ENCODE measurements at regions not wholly inside any gene's neighbourhood (a gene's known extent, or its start where the extent isn't known, plus 50 kb on each side); places are given as distances from the start of the nearest gene placed in this dataset.
"Not testable (repeated sequence)": the region's sequence is repeated elsewhere in the genome, so short reads cannot be mapped to it uniquely, and the experiment has no call there.

DNA sequence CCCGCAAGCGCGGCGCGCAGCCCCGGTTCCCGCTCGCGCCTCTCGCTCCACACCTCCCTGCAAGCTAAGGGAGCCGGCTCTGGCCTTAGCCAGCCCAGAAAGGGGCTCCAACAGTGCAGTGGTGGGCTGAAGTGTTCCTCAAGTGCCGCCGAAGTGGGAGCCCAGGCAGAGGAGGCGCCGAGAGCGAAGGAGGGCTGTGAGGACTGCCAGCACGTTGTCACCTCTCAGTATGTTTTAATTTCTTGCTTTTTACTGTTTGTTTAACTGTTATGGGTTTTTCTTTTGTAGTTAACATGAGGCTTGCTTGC lies 1525.7 kb downstream of the SI start:
- DNase-seq = no peak

DNA sequence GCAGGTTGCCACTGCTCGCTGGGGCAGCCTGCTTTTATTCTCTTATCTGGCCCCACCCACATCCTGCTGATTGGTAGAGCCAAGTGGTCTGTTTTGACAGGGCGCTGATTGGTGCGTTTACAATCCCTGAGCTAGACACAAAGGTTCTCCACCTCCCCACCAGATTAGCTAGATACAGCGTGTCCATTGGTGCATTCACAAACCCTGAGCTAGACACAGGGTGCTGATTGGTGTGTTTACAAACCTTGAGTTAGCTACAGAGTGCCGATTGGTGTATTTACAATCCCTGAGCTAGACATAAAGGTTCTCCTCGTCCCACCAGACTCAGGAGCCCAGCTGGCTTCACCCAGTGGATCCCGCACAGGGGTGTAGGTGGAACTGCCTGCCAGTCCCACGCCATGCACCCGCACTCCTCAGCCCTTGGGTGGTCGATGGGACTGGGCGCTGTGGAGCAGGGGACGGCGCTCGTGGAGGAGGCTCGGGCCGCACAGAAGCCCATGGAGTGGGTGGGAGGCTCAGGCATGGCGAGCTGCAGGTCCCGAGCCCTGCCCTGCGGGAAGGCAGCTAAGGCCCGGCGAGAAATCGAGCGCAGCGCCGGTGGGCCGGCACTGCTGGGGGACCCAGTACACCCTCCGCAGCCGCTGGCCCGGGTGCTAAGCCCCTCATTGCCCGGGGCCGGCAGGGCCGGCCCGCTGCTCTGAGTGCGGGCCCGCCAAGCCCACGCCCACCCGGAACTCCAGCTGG lies 1526.2 kb downstream of the SI start:
- DNase-seq = not testable (repeated sequence)

DNA sequence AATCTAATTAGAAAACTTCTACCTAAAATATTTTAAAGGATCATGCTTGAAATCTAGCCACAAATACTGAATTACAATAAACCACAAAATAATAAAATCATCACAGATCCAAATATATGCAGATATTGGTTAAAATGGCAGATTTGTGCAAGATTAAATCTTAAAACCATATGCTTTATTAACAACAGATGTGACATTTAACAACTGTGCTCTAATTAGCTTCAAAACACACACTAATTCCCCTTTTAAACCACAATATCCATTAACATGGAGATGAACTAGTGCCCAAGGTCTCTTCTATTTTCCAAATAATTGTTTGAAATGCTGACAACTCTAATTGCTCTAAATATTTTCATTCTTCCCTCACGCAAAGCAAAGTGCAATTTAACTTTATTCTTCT lies 1530.3 kb downstream of the SI start:
- no peak for DNase-seq

DNA sequence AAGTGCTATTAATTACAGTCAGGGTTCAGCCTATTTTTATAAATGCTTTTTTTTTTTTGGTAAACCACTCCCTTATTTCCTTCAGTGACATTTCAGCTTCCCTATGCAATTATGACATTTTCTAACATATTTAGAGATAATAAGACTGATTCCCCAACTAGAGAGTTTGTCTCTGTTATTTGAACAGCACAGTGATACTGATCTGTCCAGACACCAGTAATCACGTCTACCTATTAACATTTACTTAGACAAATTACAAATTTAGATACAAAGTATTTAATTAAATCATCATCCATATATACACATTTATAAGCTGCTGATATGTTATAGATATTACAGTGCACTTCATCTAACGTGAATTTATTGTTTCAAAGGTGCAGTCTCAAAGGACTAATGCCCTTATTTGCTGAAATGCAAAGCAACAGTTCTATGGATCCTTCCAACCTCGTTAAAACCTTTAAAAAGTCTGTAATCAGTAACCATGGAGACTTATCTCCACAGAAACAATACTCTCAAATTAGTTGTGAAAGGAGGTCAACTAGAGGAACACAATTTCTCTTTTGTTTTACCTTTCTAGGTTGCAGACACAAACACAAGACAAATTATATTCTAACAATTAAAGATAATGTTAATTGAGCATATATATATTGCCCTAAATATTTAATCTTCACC lies 1531.1 kb downstream of the SI start:
- DNase-seq = no peak

DNA sequence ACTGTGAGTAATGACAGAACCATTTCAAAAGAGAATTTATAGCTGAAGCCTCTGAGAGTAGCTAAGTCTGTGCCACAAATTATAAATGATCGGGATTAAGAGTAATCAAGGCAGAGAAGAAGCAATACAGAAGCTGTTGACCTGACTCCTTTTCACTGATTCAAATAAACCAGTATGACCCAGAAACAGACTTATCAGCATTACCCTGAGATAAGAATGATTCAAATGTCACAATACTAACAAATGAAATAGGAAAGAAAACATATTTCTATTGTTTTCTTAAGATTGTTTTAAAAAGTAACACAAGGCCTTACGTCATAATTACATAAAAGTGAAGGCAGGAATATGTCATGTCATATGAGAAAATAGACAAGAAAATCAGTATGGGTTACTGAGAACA lies 1534.6 kb downstream of the SI start:
- no peak for DNase-seq

DNA sequence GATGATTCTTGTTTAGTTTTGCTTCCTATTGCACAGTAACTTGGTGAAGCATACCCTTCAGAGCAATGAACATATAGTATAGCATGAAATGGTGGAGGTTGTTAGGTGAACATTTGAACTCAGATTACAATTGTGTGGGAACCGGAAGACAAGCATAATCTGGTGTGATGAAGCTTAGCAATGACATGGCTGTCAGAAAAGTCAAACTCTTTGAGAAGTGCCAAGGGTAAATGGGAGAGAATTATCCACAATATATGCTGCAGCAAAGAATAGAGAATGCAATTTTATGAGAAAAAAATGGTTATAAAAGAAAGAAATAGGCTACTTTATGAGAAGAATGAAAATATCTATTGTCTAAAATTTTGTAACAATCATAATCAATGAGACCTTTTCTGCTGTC lies 1536.7 kb downstream of the SI start:
- DNase-seq = no peak

DNA sequence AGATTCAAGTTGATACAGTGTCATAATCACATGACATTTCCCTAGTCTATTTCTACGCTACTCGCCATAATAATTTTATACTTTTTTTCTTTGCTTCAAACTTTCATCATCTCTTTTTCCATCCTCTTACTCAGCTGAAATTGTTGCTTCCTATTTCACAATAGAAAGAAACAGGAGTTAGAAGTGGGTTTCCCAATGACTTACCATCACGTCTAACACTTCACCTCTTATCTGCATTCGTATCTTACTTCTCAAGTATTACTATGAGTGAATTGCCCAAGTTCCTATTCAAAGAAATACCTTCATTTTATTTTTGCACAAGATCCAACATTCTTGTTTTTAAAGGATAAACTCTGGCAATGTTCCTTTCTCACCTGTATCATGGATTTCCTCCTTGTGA lies 1539.9 kb downstream of the SI start:
- no peak for DNase-seq

DNA sequence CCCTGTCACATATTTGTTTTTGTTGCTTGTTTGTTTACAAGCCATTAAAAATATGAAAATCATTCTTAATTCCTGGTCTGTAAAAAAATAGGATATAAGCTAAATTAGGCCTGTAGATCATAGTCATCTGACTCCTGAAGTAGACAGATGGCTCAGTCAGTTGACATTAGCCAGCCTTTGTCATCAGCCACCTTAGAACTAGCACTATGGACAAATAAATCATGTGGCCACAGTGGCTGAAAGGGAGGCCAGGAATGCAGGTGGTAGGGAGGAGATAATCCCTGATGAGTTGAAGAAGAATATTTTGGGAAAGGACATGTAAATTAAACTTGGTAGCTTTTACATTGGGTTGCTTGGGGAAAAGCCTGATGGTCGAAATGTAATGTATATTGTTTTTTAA lies 1544.9 kb downstream of the SI start:
- DNase-seq = no peak

DNA sequence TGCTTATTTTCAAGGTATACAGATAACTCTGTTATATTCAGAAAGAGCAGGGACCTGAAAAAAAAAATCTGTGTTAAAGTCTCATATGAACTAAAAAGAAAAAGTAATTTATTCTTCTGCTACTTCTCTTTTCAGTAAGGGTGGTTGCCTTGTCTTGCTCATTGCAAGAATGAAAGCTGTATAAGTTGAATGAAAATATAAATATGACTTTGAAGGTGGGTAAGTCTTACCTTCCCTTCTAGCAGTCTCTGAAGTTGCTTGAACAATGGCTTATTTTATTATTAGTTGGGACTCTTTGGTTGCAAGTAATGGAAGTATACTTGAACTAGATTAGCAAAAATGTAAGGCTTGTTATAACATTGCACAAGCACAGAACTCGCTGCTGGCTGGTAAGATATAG lies 1554.9 kb downstream of the SI start:
- no peak for DNase-seq

DNA sequence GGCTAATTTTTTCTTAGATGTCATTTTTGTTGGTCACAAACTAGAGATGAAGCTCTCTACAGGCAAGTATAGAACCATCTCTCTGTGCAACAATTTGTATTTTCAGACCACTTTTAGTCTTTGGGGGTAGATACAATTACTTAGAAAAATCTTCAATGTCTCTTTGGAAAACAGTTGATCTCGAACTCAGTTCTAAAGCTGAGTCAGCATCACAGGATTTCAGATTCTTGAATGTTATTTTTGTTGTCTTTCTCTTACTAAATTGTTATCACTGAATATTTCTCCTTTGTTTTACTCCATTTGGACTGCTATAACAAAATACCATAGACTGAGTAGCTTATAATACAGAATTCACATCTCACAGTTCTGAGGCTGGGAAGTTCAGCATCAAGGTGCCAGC lies 1557.0 kb downstream of the SI start:
- no peak for DNase-seq

DNA sequence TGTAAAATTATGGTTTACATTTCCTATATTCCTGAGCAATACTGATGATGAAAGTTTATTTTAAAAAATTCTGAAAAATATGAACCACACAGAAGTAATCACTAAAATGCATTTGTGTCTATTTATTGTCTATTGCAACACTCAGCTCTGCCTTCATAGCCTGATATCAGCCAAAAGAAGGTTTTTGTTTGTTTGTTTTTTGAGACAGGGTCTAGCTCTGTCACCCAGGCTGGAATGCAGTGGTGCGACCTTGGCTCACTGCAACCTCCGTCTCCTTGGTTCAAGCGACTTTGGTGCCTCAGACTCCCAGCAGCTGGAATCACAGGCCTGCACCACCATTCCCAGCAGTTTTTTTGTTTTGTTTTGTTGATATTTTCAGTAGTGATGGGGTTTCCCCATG lies 1560.2 kb downstream of the SI start:
- DNase-seq = no peak

DNA sequence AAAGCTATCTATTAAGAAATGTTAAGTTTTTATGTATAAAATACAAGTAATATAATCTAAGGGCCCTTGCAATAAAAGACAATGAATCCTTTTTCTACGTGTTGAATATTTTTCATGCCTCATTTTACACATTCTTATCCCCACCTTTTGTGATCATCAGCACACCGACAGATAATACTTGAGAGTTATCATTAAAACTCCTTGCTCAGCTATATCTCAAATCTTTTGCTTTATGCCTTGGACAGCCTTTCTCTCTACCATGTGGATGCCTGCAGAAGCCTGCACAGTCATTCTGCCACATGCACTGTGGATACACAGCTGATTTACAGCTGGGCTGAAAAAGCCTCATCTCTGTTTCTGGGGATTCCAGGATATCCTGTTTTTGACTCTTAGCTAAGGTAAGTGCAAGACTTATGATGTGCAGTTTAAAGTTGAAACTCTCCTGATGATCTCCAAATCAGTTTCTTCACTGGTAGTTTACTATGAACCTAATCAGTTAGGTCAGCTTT lies 1565.1 kb downstream of the SI start:
- no peak for DNase-seq

DNA sequence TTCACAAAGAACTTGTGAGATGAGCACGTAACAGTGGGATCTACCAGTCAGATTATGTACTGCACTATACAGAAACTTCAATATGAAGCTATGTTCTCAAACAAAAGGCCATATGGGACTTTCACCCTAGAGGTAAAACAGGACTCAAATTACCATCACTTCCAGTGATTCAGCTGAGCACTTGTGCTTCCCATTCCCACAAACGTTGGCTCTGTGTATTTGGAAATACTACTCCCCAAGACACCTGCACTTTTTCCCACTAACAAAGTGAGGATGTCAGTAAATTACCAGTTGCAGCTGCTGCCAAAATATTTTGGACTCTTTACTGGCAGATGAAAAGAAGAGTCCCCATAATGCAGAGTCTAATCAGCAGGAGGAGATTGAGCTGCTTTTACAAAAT lies 1570.1 kb downstream of the SI start:
- peak in 2 of 3 donors; percentile 4 to 23 for DNase-seq

DNA sequence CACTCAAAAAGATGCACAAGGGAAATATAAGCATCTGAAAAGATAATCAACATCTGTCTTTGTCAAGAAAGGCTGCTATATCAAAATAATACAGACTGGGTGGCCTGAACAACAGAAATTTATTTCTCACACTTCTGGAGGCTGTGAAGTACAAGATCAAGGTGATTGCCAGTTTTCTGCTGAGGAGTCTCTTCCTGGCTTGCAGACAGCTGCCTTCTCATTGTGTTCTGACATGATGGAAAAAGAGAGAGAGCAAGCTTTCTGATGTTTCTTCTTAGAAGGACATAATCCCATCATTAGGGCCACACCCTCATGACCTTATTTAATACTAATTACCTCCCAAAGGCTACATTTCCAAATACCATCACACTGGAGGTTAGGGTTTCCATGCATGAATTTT lies 1573.3 kb downstream of the SI start:
- DNase-seq = peak in 1 of 3 donors; percentile 10

DNA sequence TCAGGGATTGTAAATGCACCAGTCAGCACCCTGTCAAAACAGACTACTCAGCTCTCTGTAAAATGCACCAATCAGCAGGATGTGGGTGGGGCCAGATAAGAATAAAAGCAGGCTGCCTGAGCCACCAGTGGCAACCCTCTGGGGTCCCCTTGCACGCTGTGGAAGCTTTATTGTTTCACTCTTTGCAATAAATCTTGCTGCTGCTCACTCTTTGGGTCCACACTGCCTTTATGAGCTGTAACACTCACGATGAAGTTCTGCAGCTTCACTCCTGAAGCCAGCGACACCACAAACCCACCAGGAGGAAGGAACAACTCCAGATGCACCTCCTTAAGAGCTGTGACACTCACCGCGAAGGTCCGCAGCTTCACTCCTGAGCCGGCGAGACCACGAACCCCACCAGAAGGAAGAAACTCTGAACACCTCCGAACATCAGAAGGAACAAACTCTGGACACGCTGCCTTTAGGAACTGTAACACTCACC lies 1578.5 kb downstream of the SI start:
- not testable (repeated sequence) for DNase-seq

DNA sequence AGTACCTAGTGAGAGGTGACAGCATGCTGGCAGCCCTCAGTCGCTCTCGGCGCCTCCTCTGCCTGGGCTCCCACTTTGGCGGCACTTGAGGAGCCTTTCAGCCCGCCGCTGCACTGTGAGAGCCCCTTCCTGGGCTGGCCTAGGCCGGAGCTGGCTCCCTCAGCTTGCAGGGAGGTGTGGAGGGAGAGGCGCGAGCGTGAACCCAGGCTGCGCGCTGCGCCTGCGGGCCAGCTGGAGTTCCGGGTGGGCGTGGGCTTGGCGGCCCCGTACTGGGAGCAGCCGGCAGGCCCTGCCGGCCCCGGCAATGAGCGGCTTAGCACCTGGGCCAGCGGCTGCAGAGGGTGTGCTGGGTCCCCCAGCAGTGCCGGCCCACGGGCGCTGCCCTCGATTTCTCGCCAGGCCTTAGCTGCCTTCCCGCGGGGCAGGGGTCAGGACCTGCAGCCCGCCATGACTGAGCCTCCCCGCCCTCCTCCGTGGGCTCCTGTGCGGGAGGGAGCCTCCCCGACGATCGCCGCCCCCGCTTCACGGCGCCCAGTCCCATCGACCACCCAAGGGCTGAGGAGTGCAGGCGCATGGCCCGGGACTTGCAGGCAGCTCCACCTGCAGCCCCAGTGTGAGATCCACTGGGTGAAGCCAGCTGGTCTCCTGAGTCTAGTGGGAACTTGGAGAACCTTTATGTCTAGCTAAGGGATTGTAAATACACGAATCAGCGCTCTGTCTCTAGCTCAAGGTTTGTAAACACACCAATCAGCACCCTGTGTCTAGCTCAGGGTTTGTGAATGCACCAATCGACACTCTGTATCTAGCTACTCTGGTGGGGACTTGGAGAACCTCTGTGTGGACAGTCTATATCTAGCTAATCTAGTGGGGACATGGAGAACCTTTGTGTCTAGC lies 1579.2 kb downstream of the SI start:
- DNase-seq = not testable (repeated sequence)

DNA sequence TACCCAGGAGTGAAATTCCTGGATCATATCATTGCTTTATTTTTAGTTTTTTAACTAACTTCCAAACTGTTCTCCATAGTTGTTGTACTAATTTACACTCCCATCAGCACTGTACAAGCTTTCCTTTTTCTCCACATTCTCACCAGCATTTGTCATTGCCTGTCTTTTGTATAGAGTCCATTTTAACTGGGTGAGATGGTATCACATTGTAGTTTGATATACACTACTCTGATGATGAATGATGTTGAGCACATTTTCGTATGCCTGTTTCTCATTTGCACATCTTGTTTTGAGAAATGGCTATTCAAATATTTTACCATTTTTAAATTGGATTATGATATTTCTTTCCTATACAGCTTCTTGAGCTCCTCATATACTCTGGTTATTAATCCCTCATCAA lies 1586.6 kb downstream of the SI start:
- no peak for DNase-seq

DNA sequence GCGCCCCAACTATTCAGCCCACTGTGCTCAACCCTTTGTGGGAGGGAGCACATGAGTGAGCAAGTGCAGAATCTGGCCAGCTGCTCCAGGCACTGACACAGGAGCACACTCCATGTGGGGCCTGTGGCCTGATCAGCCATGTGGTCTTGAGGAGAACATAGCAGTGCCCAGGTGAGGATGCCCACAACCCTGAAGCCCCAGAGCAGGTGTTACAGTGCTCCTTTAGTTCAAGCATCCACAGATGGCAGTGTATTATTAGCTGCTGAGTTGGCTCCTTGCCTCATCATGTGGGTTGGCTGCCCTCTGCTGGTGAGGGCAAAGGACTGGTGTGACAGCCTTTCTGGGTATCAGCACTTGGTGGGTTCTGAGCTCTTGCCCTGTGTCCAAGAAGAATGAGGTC lies 1588.2 kb downstream of the SI start:
- no peak for DNase-seq

DNA sequence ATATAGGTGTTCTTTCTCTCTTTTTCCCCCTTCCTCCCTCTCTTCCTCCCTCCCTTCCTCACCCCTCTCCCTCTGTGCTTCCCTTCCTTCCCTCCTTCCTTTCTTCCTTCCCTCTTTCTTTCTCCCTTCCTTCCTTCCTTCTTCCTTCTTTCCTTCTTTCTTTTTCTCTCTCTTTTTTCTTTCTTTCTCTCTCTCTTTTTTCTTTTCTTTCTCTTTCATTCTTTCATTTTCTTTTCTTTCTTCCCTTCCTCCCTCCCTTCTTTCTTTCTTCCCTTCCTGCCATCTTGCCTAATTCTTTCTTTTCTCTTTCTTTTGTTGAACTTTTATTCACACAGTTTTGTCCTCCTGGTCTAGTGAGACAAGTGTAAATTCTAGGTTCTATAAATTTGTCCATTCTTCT lies 1595.6 kb downstream of the SI start:
- DNase-seq = no peak

DNA sequence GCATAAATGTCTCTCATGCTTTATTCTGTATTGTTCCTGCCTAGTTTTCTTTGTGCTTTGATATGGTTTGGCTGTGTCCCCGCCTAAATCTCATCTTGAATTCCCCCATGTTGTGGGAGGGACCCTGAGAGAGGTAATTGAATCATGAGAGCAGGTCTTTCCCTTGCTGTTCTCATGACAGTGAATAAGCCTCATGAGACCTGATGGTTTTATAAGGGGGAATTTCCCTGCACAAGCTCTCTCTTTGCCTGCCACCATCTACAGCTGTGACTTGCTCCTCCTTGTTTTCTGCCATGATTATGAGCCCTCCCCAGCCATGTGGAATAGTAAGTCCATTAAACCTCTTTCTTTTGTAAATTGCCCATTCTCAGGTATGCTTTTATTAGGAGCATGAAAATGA lies 1596.6 kb downstream of the SI start:
- DNase-seq = no peak

DNA sequence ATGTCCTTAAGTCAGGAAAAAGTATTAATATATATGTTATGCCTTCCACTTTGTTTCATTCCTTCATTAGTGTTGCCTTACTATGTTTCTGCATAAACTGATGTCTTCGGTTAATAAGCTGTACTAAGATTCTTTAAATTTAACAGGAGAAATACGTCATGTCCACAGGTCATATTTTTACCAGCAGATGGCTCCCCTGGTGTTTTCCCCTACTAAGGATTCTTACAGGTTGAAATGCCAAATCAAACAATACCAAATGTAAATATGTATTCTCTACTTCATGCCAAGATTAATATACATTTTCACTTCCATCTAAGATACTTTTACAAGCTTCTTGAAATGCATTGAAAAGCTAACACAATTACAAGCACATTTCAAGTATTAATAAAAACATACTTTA lies 1602.1 kb downstream of the SI start:
- DNase-seq = peak in 1 of 3 donors; percentile 10

DNA sequence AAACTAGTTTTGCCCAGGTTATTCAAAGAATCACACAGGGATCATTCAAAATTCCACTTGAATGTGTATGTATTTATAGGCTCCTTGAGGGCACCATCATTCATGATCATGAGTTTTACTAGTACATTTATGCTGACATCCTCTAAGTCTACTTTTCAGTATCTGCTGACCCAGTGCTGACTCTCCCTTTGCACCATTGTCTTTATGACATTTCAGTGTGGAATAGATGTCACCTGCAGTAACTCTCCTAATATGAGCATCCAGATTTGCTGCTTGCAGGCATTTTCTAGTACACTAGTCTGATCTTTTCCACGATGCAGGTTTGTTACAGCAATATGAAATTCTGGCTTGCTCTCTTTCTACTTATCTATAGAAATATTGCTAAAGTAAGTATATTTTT lies 1603.5 kb downstream of the SI start:
- no peak for DNase-seq

Data from muscle of back (tissue), 3 donors.